Fibroblast of lung (primary cell): ENCODE measurements at regions not wholly inside any gene's neighbourhood (a gene's known extent, or its start where the extent isn't known, plus 50 kb on each side); places are given as distances from the start of the nearest gene placed in this dataset.

Source experiments
- DNase-seq, 2 donors: peaks; one replicate each; pipeline versions ENCODE4 v3.0.0 to v3.0.0-alpha.2; 2010; ENCODE audit warnings: low read depth in 2 of 2
- H2AFZ ChIP-seq: 2 replicates; pipeline ENCODE4 v1.5.1; 2012; ENCODE audit warnings: low read length, control low read depth, inconsistent platforms
- H3K27ac ChIP-seq: 2 replicates; pipeline ENCODE4 v1.5.1; 2011; ENCODE audit warnings: low read length, control low read depth; ENCODE audit not compliant: insufficient read depth
- H3K27me3 ChIP-seq: 2 replicates; pipeline ENCODE4 v1.5.1; 2011; ENCODE audit warnings: mild to moderate bottlenecking, low read length; ENCODE audit not compliant: control insufficient read depth, insufficient read depth
- H3K36me3 ChIP-seq: 2 replicates; pipeline ENCODE4 v1.5.1; 2011; ENCODE audit warnings: low read length; ENCODE audit not compliant: control insufficient read depth, insufficient read depth
- H3K4me1 ChIP-seq: 2 replicates; pipeline ENCODE4 v1.5.1; 2011; ENCODE audit warnings: low read length; ENCODE audit not compliant: control insufficient read depth, insufficient read depth; ENCODE audit errors: extremely low read depth
- H3K4me2 ChIP-seq: 2 replicates; pipeline ENCODE4 v1.5.1; 2011; ENCODE audit warnings: low read length, control low read depth; ENCODE audit not compliant: insufficient read depth; ENCODE audit errors: extremely low read depth
- H3K4me3 ChIP-seq, 4 experiments: fragments of 200-600 bp in 1 of 4; sonication (generic) in 1 of 4; replicated peaks in 1 of 4; 2 replicates each; pipeline ENCODE4 v1.5.1; 2011 to 2016; ENCODE audit warnings: low read length in 4 of 4, low read depth in 3 of 4, mild to moderate bottlenecking in 3 of 4, control low read depth in 2 of 4, inconsistent platforms in 1 of 4, mixed read lengths in 1 of 4; ENCODE audit not compliant: insufficient read depth in 1 of 4; ENCODE audit errors: control extremely low read depth in 1 of 4
- H3K79me2 ChIP-seq: 2 replicates; pipeline ENCODE4 v1.5.1; 2012; ENCODE audit warnings: mild to moderate bottlenecking, low read length, inconsistent platforms; ENCODE audit not compliant: control insufficient read depth, insufficient read depth
- H3K9ac ChIP-seq: 2 replicates; pipeline ENCODE4 v1.5.1; 2011; ENCODE audit warnings: mild to moderate bottlenecking, low read length, control low read depth; ENCODE audit not compliant: insufficient read depth
- H3K9me3 ChIP-seq: 2 replicates; pipeline ENCODE4 v1.5.1; 2012; ENCODE audit warnings: low read depth, low read length; ENCODE audit not compliant: control insufficient read depth, insufficient read depth
- H4K20me1 ChIP-seq: 2 replicates; pipeline ENCODE4 v1.5.1; 2011; ENCODE audit warnings: low read length; ENCODE audit not compliant: control insufficient read depth, insufficient read depth; ENCODE audit errors: extremely low read depth
- CTCF ChIP-seq, 2 donors: IDR thresholded peaks in 1 of 2; conservative IDR thresholded peaks in 1 of 2; 1 replicate in 1 of 2; 2 replicates in 1 of 2; pipeline ENCODE4 v1.5.1; 2011 to 2012; ENCODE audit warnings: low read length in 2 of 2, control low read depth in 1 of 2, inconsistent platforms in 1 of 2, low read depth in 1 of 2, mild to moderate bottlenecking in 1 of 2
- EZH2 ChIP-seq: IDR thresholded peaks from 2 replicates; pipeline ENCODE4 v1.5.1; 2012; ENCODE audit warnings: low read length, control low read depth, mild to moderate bottlenecking; ENCODE audit errors: missing control alignments

GRCh38 chr18:10143596-10143995, 229.8 kb downstream of the VAPA start:
- Histone ChIP-seq H3K9me3 (no peaks in the 10 kb centered on the region), H3K27ac (no peak overlapping the region), H3K4me2 (no peak overlapping the region), H3K27me3 (no peaks in the 10 kb centered on the region), H3K9ac (no peak overlapping the region), H3K4me3 (no peak overlapping the region), H2AFZ (no peak overlapping the region), H3K4me1 (peaks cover 9% of the 10 kb centered on the region), H3K79me2 (no peaks in the 10 kb centered on the region), H4K20me1 (no peaks in the 10 kb centered on the region), H3K36me3 (no peaks in the 10 kb centered on the region)
- TF ChIP-seq EZH2 (no peak), CTCF (conservative IDR thresholded peaks at IDR 0.05 in 1 of 2, IDR thresholded peaks at IDR 0.05 in 1 of 2; ENCODE audit: low read depth in 1 of 2, low read length in 2 of 2) (no peak)
- DNase-seq = no peak

GRCh38 chr18:10145546-10145945, 231.7 kb downstream of the VAPA start:
- no peak for TF ChIP-seq CTCF (conservative IDR thresholded peaks at IDR 0.05 in 1 of 2, IDR thresholded peaks at IDR 0.05 in 1 of 2; ENCODE audit: low read depth in 1 of 2, low read length in 2 of 2)
- TF ChIP-seq EZH2 = no peak
- no peaks in the 10 kb centered on the region for H3K27me3 ChIP-seq

GRCh38 chr18:10147226-10147625, 233.4 kb downstream of the VAPA start:
- DNase-seq = no peak
- no peak for TF ChIP-seq CTCF (conservative IDR thresholded peaks at IDR 0.05 in 1 of 2, IDR thresholded peaks at IDR 0.05 in 1 of 2; ENCODE audit: low read depth in 1 of 2, low read length in 2 of 2)
- no peak for TF ChIP-seq EZH2
- H2AFZ ChIP-seq = no peak overlapping the region
- H3K27ac ChIP-seq = no peak overlapping the region
- no peaks in the 10 kb centered on the region for H4K20me1 ChIP-seq
- H3K36me3 ChIP-seq = no peaks in the 10 kb centered on the region
- no peak overlapping the region for H3K9ac ChIP-seq
- H3K4me3 ChIP-seq = no peak overlapping the region
- no peak overlapping the region for H3K4me2 ChIP-seq
- H3K9me3 ChIP-seq = no peaks in the 10 kb centered on the region
- H3K4me1 ChIP-seq = no peaks in the 10 kb centered on the region
- no peaks in the 10 kb centered on the region for H3K79me2 ChIP-seq
- no peaks in the 10 kb centered on the region for H3K27me3 ChIP-seq

More at GRCh38 chr18:10145546-10145945, 231.7 kb downstream of the VAPA start:
- no peak overlapping the region for H3K27ac ChIP-seq
- no peak for DNase-seq
- no peaks in the 10 kb centered on the region for H4K20me1 ChIP-seq
- H3K9me3 ChIP-seq = no peaks in the 10 kb centered on the region
- no peaks in the 10 kb centered on the region for H3K79me2 ChIP-seq
- no peaks in the 10 kb centered on the region for H3K4me1 ChIP-seq
- no peak overlapping the region for H3K4me3 ChIP-seq
- H3K9ac ChIP-seq = no peak overlapping the region
- no peaks in the 10 kb centered on the region for H3K36me3 ChIP-seq
- no peak overlapping the region for H2AFZ ChIP-seq
- no peak overlapping the region for H3K4me2 ChIP-seq
